ENCODE measurements at regions not wholly inside any gene's neighbourhood (a gene's known extent, or its start where the extent isn't known, plus 50 kb on each side); places are given as distances from the start of the nearest gene placed in this dataset.

DNA sequence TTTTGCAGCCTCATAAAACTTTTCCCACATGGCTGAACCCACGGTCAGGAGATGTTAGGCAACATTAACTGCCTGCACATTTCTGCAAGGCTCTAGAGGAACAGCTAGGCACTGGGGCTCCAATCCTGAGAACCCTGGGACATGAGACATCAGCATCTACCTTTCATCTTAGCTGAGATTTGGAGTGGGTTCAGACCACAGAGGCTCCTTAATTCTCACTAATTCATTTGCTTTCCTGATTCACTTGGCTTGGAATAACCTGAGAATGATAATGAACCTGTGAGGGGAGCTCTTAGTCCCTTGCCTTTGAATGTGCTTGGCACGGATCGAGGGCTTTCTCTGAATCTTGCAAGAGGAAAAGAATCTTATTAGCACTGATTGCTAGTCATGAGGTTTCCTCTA is 266.2 kb downstream of the FIGN start:
- TF ChIP-seq CTCF (IDR thresholded peaks at IDR 0.05) (no peak), EP300 (IDR thresholded peaks at IDR 0.05) (no peak)
